Activated CD8-positive, alpha-beta T cell treated with anti-CD3 and anti-CD28 coated beads, Interleukin-2, amount 10 ng/mL, durations not matched to agents 7 days and 5 days (primary cell): ENCODE measurements at regions not wholly inside any gene's neighbourhood (a gene's known extent, or its start where the extent isn't known, plus 50 kb on each side); places are given as distances from the start of the nearest gene placed in this dataset.
"Not testable (repeated sequence)": the region's sequence is repeated elsewhere in the genome, so short reads cannot be mapped to it uniquely, and the experiment has no call there.

Source experiments
- ATAC-seq: fragments of 150-1000 bp; cut with Tn5 transposase; one replicate; pipeline ENCODE4 v1.10.0; 2021; ENCODE audit warnings: moderate library complexity
- CTCF ChIA-PET: fragments of 350-600 bp; sonication (Branson Sonifier 250); formaldehyde crosslinking; loops from one replicate; lab custom pipeline; 2021; ENCODE audit warnings: antibody characterized with exemption; lab: Charles Lee
- POLR2A ChIA-PET: fragments of 350-600 bp; sonication (Branson Sonifier 250); formaldehyde crosslinking; loops from one replicate; lab custom pipeline; 2021; ENCODE audit warnings: antibody characterized with exemption; lab: Charles Lee
- DNase-seq: peaks from one replicate; pipeline ENCODE4 v3.0.0-alpha.2; 2020
- H3K27ac Mint-ChIP-seq: one replicate; pipeline ENCODE4 v1.8.0; 2021; ENCODE audit warnings: mild to moderate bottlenecking, mixed read lengths
- H3K27me3 Mint-ChIP-seq: one replicate; pipeline ENCODE4 v1.8.0; 2021; ENCODE audit warnings: low read depth, mixed read lengths
- H3K36me3 Mint-ChIP-seq: one replicate; pipeline ENCODE4 v1.8.0; 2021; ENCODE audit warnings: low read depth, mixed read lengths
- H3K4me1 Mint-ChIP-seq: one replicate; pipeline ENCODE4 v1.8.0; 2021; ENCODE audit warnings: low read depth, mixed read lengths
- H3K4me3 Mint-ChIP-seq: one replicate; pipeline ENCODE4 v1.8.0; 2021; ENCODE audit warnings: mild to moderate bottlenecking, mixed read lengths
- H3K9me3 Mint-ChIP-seq: one replicate; pipeline ENCODE4 v1.8.0; 2022; ENCODE audit warnings: mixed read lengths; ENCODE audit not compliant: insufficient read depth

DNA sequence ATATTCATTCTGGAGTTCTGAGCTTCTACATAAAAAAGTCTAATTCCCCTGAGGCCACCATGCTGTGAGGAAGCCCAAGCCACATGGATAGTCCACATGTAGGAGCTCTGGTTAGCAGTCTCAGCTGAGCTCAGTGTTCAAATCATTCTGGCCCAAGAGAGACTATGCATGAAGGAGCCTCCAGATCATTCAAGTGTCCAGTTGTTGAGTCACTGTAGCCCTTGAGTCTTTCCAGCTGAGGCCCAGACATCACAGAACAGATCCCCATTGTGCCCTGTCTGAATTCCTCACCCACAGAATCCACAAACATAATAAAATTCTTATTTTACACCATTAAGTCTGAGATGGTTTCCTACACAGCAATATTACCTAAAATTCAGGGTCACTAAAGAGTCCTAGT lies 107.0 kb upstream of the NGF start:
- H3K36me3 Mint-ChIP-seq: no peaks in the 10 kb centered on the region
- ATAC-seq (no peak), DNase-seq (no peak)
- CTCF ChIA-PET: no interaction called here
- H3K4me3 Mint-ChIP-seq: no peak overlapping the region
- peaks cover 6% of the 10 kb centered on the region for H3K27me3 Mint-ChIP-seq
- H3K9me3 Mint-ChIP-seq: no peaks in the 10 kb centered on the region
- no peaks in the 10 kb centered on the region for H3K4me1 Mint-ChIP-seq
- no peak overlapping the region for H3K27ac Mint-ChIP-seq
- POLR2A ChIA-PET: no interaction called here

DNA sequence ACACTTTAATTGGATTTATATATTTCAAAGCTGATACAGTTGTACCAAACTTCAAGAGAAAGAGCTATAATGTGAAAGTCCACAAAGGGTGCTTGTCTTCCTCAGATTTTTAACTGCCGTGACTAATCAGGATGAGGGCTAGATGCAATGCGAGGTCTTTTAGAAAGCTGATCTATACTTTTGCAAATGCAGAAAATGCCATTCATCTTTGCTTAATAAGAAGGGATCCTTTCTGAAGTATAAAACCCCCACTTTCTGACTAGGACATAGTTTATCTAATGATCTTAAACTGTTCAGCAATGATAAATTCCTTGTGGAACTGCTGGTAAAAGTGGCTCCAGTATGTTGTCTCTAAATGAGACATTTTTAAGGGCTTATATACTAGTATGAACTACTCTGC lies 102.7 kb upstream of the NGF start:
- POLR2A ChIA-PET: no interaction called here
- peaks cover 3% of the 10 kb centered on the region for H3K27me3 Mint-ChIP-seq
- no peaks in the 10 kb centered on the region for H3K36me3 Mint-ChIP-seq
- CTCF ChIA-PET: no interaction called here
- no peak for ATAC-seq
- DNase-seq: no peak
- no peak overlapping the region for H3K4me3 Mint-ChIP-seq
- H3K4me1 Mint-ChIP-seq: no peaks in the 10 kb centered on the region
- H3K27ac Mint-ChIP-seq: no peak overlapping the region
- no peaks in the 10 kb centered on the region for H3K9me3 Mint-ChIP-seq

DNA sequence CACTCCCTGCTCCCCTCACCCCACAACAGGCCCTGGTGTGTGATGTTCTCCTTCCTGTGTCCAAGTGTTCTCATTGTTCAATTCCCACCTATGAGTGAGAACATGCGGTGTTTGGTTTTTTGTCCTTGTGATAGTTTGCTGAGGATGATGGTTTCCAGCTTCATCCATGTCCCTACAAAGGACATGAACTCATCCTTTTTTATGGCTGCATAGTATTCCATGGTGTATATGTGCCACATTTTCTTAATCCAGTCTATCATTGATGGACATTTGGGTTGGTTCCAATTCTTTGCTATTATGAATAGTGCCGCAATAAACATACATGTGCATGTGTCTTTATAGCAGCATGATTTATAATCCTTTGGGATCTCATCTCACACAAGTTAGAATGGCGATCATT lies 101.5 kb upstream of the NGF start:
- H3K4me3 Mint-ChIP-seq, CTCF ChIA-PET, H3K9me3 Mint-ChIP-seq, H3K4me1 Mint-ChIP-seq, POLR2A ChIA-PET, H3K27me3 Mint-ChIP-seq, ATAC-seq, H3K27ac Mint-ChIP-seq, DNase-seq, H3K36me3 Mint-ChIP-seq: not testable (repeated sequence)

DNA sequence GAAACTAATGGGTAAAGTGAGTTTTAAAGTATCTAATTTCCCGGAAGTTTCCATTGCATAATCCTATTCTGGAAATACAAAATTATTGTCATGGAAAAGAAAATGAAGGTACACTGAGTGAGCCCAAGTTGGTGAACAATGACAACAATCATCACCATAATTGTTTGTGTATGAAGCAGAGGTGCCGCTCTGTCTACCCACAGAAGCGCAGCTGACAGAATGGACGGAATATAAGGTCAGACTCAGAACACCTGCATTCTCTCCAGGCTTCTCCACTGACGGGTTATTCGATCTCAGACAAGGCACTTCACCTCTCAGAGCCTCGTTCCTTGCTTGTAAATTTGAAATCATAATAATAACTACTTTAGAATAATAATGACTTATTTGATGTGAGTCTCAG lies 99.1 kb upstream of the NGF start:
- DNase-seq (no peak), ATAC-seq (no peak)
- H3K4me1 Mint-ChIP-seq: no peaks in the 10 kb centered on the region
- CTCF ChIA-PET: no interaction called here
- H3K9me3 Mint-ChIP-seq: no peaks in the 10 kb centered on the region
- no peak overlapping the region for H3K27ac Mint-ChIP-seq
- no peaks in the 10 kb centered on the region for H3K36me3 Mint-ChIP-seq
- no peaks in the 10 kb centered on the region for H3K27me3 Mint-ChIP-seq
- H3K4me3 Mint-ChIP-seq: no peak overlapping the region
- POLR2A ChIA-PET: no interaction called here

DNA sequence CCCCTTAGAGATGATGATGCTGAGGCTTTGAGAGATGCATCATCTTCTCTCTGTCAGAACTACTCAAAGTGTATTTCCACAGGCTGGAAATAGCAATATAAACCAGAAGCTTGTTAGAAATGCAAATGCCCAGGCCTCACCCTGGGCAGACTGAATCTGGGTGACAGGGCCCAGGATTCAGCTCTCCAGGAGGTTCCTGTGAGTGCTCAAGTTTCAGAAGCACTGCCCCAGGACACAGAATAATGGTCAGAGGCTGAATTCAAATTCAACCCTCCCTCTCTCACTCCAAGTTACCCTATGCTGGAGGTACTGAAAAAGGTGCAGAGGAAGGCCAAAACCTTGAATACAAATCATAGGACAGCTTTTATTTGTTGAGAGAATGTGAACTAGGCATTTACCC lies 98.5 kb upstream of the NGF start:
- no peaks in the 10 kb centered on the region for H3K36me3 Mint-ChIP-seq
- ChIA-PET CTCF (no interaction called here), POLR2A (no interaction called here)
- H3K27ac Mint-ChIP-seq: no peak overlapping the region
- H3K27me3 Mint-ChIP-seq: no peaks in the 10 kb centered on the region
- H3K4me1 Mint-ChIP-seq: no peaks in the 10 kb centered on the region
- H3K9me3 Mint-ChIP-seq: no peaks in the 10 kb centered on the region
- no peak overlapping the region for H3K4me3 Mint-ChIP-seq
- ATAC-seq (no peak), DNase-seq (no peak)

DNA sequence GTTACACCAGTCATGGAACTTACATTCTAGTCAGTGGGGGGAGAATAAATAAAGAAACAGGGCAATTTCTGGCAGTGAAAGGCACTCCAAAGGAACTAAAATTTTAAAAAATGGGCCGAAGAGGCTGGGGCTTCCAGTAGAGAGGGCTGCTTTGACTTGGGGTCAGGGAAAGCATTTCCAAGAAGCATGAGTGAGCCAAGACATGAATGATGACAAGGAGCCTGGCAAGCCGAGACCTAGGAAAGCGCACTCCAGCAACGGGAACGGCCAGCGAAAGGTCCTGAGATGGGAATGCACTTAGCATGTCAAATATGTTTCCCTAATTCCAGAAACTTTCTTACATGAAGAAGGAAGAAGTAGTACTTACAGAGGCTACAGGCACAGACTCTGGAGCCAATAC lies 95.4 kb upstream of the NGF start:
- no peak for ATAC-seq
- DNase-seq: no peak
- Mint-ChIP-seq H3K36me3 (no peaks in the 10 kb centered on the region), H3K9me3 (no peaks in the 10 kb centered on the region), H3K4me1 (no peaks in the 10 kb centered on the region), H3K27ac (no peak overlapping the region), H3K27me3 (no peaks in the 10 kb centered on the region), H3K4me3 (no peak overlapping the region)
- POLR2A ChIA-PET: no interaction called here
- CTCF ChIA-PET: no interaction called here

DNA sequence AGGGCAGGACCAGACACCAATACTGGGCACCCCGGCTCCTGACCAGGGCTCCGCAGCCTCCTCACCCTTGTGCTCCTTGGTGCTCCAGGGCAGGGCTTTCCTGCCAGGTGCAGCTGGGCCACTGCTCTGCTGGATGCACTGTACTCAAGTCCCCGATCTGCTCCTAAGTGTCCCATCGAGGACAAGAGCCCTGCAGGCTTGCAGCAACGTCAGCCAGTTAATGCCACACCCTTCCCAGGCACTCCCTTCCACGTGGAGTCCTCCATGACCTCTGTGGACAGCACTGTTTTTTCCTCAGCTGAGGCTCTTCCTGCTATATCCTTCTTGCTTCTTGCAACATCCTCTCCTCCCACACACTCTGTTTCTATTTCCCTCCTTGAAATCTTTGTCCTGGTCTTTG lies 94.0 kb upstream of the NGF start:
- Mint-ChIP-seq H3K9me3 (no peaks in the 10 kb centered on the region), H3K27me3 (no peaks in the 10 kb centered on the region), H3K36me3 (no peaks in the 10 kb centered on the region), H3K27ac (no peak overlapping the region), H3K4me1 (no peaks in the 10 kb centered on the region), H3K4me3 (no peak overlapping the region)
- CTCF ChIA-PET: no interaction called here
- DNase-seq: no peak
- no peak for ATAC-seq
- POLR2A ChIA-PET: no interaction called here

DNA sequence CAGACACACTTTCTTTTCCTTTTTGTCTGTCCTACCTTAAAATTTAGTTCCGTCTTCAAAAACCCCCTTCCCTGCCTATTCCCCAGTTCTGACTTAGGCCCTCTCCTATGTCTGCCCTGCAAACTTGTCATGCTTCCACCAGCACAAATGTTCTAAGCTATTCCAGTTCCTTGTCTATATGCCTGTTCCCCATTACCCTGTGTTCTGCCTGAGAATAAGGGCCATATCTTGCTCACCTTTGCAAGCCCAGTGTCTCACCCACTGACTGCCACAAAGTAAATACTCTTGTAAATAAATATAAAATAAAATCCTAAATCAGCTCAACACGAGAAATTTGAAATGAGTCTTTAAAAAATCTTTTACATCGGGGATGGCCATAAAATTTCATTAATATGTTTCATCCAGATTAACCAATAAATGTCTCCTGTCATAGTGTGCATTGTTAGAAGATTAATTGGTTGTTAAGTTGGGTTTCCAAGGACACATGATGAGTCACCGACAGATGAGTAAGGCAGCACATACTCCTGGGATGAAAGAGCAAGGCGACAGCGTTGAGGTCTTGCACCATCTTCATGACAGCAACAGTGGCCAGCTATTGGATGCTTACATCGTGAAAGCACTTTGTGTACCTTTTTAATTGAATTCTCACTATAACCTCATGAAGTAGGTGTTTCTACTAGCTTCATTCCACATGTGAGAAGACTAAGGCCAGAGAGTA lies 92.6 kb upstream of the NGF start:
- DNase-seq (no peak), ATAC-seq (no peak)
- ChIA-PET POLR2A (no interaction called here), CTCF (no interaction called here)
- H3K27ac Mint-ChIP-seq: no peak overlapping the region
- H3K27me3 Mint-ChIP-seq: no peaks in the 10 kb centered on the region
- H3K36me3 Mint-ChIP-seq: no peaks in the 10 kb centered on the region
- no peaks in the 10 kb centered on the region for H3K9me3 Mint-ChIP-seq
- H3K4me1 Mint-ChIP-seq: no peaks in the 10 kb centered on the region
- no peak overlapping the region for H3K4me3 Mint-ChIP-seq

DNA sequence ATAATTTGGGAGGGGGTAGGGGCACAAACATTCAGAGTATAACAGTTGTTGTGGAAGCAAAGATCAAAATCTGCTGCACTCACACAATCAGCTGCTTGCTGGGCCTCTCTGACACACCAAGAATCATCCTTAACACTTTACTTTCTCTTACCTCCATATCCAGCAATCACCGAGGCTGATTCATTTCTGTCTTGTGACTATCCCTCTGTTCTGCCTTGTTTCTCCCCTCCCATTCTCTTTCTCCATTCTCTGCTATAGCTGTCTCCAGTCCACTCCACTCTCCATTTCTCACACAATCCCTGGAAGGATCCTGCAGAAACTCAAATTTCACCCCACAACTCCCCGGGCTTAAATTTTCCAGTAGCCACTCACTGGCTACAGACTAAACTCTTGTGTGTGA lies 91.8 kb upstream of the NGF start:
- Mint-ChIP-seq H3K27ac (no peak overlapping the region), H3K36me3 (no peaks in the 10 kb centered on the region), H3K27me3 (no peaks in the 10 kb centered on the region), H3K4me3 (no peak overlapping the region), H3K4me1 (no peaks in the 10 kb centered on the region), H3K9me3 (no peaks in the 10 kb centered on the region)
- DNase-seq: no peak
- ChIA-PET CTCF (no interaction called here), POLR2A (no interaction called here)
- ATAC-seq: no peak

DNA sequence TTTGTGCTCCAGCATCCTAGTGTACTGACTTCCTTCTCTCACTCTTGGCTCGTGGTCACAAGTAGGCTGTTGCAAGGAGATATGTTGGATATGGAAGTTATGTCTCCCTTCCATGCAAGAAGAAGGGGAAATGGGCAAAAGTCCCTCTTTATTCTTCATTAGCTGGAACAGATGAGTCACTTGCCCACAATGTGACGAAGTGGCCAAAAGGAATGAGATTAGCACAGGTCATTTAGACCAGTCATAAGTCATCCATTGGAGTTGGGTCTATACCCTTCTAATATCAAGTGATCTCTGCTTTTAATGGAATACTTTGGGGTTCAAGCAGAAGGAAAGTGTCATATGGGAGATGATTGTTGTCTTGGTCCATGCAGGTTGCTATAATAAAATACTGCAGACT lies 91.2 kb upstream of the NGF start:
- H3K9me3 Mint-ChIP-seq: no peaks in the 10 kb centered on the region
- no peak overlapping the region for H3K4me3 Mint-ChIP-seq
- H3K4me1 Mint-ChIP-seq: no peaks in the 10 kb centered on the region
- no peaks in the 10 kb centered on the region for H3K36me3 Mint-ChIP-seq
- ATAC-seq (no peak), DNase-seq (no peak)
- no peaks in the 10 kb centered on the region for H3K27me3 Mint-ChIP-seq
- H3K27ac Mint-ChIP-seq: no peak overlapping the region
- ChIA-PET POLR2A (no interaction called here), CTCF (no interaction called here)

DNA sequence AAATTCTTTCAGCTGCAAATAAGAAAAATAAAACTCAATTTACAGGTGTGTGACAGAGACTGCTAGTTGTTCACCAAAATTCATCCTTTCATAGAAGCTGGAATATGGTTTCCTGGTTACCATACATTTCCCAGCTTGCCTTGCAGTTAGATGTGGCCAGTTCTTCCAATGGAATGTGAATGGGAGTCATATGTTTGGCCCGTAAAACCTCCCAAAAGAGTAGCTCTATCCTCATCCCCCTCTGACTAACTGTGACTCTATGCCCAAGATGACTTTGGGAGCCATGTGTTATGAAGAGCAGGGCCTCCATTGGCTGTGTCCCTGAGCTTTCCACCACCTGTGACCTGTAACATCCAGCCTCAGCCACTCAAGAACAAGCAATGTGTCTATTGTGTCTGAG lies 90.6 kb upstream of the NGF start:
- ATAC-seq: no peak
- H3K27ac Mint-ChIP-seq: no peak overlapping the region
- POLR2A ChIA-PET: no interaction called here
- H3K27me3 Mint-ChIP-seq: no peaks in the 10 kb centered on the region
- DNase-seq: no peak
- CTCF ChIA-PET: no interaction called here
- no peaks in the 10 kb centered on the region for H3K4me1 Mint-ChIP-seq
- H3K9me3 Mint-ChIP-seq: no peaks in the 10 kb centered on the region
- no peaks in the 10 kb centered on the region for H3K36me3 Mint-ChIP-seq
- H3K4me3 Mint-ChIP-seq: no peak overlapping the region

DNA sequence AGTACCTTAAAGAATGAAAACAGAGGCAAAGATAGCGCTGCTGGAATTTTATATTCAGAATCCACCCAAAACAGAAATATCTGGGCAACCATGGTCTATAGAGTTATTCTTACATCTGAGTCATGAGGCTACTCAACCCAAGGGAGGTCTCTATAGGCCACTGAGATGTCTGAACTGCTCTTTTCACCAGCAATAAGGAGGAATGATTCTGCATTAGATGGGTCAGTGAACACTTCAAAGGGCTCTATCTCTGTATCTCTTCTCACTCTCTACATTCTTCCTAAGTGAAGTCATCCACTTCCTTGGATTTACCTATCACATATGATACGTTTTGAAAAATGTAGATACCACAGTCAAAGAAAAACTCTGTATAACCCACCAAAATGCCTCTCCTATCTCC lies 90.2 kb upstream of the NGF start:
- Mint-ChIP-seq H3K27ac (no peak overlapping the region), H3K4me3 (no peak overlapping the region), H3K27me3 (no peaks in the 10 kb centered on the region), H3K9me3 (no peaks in the 10 kb centered on the region), H3K36me3 (no peaks in the 10 kb centered on the region), H3K4me1 (no peaks in the 10 kb centered on the region)
- ChIA-PET CTCF (no interaction called here), POLR2A (no interaction called here)
- ATAC-seq (no peak), DNase-seq (no peak)

DNA sequence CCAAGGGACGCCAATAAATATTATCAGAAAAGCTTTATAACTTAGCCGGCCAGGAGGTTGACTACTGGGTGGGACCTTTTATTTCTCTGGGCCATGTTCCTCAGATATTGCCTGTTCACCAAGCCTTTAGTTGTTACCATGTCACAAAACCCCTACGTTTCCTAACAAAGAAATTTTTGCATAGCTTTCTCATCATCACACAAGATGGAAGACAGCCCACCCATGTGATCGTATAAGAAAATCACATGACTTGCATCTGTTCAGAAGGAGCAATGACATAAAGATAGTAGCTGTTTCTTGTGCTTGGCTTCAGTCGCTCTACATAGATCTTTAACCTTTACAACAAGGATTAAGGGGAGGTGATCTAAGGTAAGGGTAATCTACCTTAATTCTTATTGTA lies 88.9 kb upstream of the NGF start:
- CTCF ChIA-PET: no interaction called here
- no peaks in the 10 kb centered on the region for H3K27me3 Mint-ChIP-seq
- H3K4me1 Mint-ChIP-seq: no peaks in the 10 kb centered on the region
- no peaks in the 10 kb centered on the region for H3K36me3 Mint-ChIP-seq
- H3K27ac Mint-ChIP-seq: no peak overlapping the region
- no peaks in the 10 kb centered on the region for H3K9me3 Mint-ChIP-seq
- H3K4me3 Mint-ChIP-seq: no peak overlapping the region
- POLR2A ChIA-PET: no interaction called here
- no peak for DNase-seq
- ATAC-seq: no peak
